SK-N-MC (cell line): ENCODE measurements at regions not wholly inside any gene's neighbourhood (a gene's known extent, or its start where the extent isn't known, plus 50 kb on each side); places are given as distances from the start of the nearest gene placed in this dataset.
"Not testable (repeated sequence)": the region's sequence is repeated elsewhere in the genome, so short reads cannot be mapped to it uniquely, and the experiment has no call there.

Source experiments
- DNase-seq: peaks from one replicate; pipeline ENCODE4 v3.0.0-alpha.2; 2011; ENCODE audit warnings: low read depth, low spot score
- H3K27ac ChIP-seq: fragments of 200-600 bp; sonication (generic); 2 replicates; pipeline ENCODE4 v1.5.1; 2016; ENCODE audit warnings: mixed run types
- H3K36me3 ChIP-seq: fragments of 200-600 bp; sonication (generic); 2 replicates; pipeline ENCODE4 v1.6.1; 2017; ENCODE audit warnings: antibody characterized with exemption, low read length, mixed read lengths; ENCODE audit not compliant: insufficient read depth
- H3K4me3 ChIP-seq: fragments of 200-600 bp; sonication (generic); 2 replicates; pipeline ENCODE4 v1.5.1; 2016
- H3K9ac ChIP-seq: fragments of 200-600 bp; sonication (generic); 2 replicates; pipeline ENCODE4 v1.8.0; 2017; ENCODE audit warnings: mixed run types, mixed read lengths; ENCODE audit not compliant: insufficient read length
- H3K9me3 ChIP-seq: fragments of 200-600 bp; sonication (generic); 2 replicates; pipeline ENCODE4 v1.6.1; 2017; ENCODE audit warnings: low read depth, mild to moderate bottlenecking, antibody characterized with exemption, low read length, moderate library complexity, mixed read lengths
- EZH2 ChIP-seq: fragments of 200-600 bp; sonication (generic); IDR thresholded peaks from one replicate; pipeline ENCODE4 v1.6.1; 2017; ENCODE audit warnings: antibody characterized with exemption
- FOXP2 ChIP-seq: optimal IDR thresholded peaks from 2 replicates; pipeline ENCODE3; 2011; ENCODE audit warnings: mild to moderate bottlenecking, moderate library complexity; ENCODE audit not compliant: insufficient read depth; ENCODE audit errors: extremely low read length, control extremely low read depth
- POLR2AphosphoS5 ChIP-seq: IDR thresholded peaks from 2 replicates; pipeline ENCODE4 v1.6.1; 2012; ENCODE audit warnings: mild to moderate bottlenecking, low read depth, low read length, borderline replicate concordance

GRCh38 chr4:115950806-115951205 is 837.4 kb upstream of the NDST4 start:
- H3K36me3 ChIP-seq = no peaks in the 10 kb centered on the region
- DNase-seq = no peak
- H3K9ac ChIP-seq = no peak overlapping the region
- no peak overlapping the region for H3K27ac ChIP-seq
- TF ChIP-seq POLR2AphosphoS5 (no peak), EZH2 (no peak), FOXP2 (no peak)
- H3K4me3 ChIP-seq = no peak overlapping the region
- no peaks in the 10 kb centered on the region for H3K9me3 ChIP-seq

GRCh38 chr4:115949974-115950743 is 836.7 kb upstream of the NDST4 start:
- not testable (repeated sequence) for H3K27ac ChIP-seq, H3K9ac ChIP-seq, H3K36me3 ChIP-seq, H3K9me3 ChIP-seq, DNase-seq, H3K4me3 ChIP-seq

DNA sequence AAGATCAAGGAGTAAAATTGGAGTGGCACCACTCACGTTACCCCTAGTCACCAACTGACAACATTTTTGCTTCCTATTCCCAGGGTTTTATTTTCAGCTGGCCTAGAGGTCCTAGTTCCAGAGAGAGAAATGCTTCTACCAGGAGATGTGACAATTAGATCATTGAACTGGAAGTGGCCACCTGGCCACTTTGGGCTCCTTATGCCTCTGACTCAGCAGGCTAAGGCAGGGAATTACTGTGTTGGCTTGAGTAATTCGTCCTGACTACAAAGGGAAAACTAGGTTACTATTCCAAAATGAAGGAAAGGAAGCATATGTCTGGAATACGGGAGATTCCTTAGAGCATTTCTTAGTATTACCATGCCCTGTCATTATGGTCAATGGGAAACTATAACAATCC is 831.6 kb upstream of the NDST4 start:
- H3K4me3 ChIP-seq = no peak overlapping the region
- TF ChIP-seq FOXP2 (no peak), EZH2 (no peak), POLR2AphosphoS5 (no peak)
- no peak overlapping the region for H3K9ac ChIP-seq
- no peak overlapping the region for H3K27ac ChIP-seq
- no peaks in the 10 kb centered on the region for H3K9me3 ChIP-seq
- DNase-seq = no peak
- H3K36me3 ChIP-seq = no peaks in the 10 kb centered on the region

GRCh38 chr4:115944146-115944905 is 830.9 kb upstream of the NDST4 start:
- no peaks in the 10 kb centered on the region for H3K9me3 ChIP-seq
- TF ChIP-seq FOXP2 = no peak
- TF ChIP-seq POLR2AphosphoS5 = no peak
- no peak for TF ChIP-seq EZH2
- no peak for DNase-seq
- no peaks in the 10 kb centered on the region for H3K36me3 ChIP-seq
- no peak overlapping the region for H3K9ac ChIP-seq
- H3K4me3 ChIP-seq = no peak overlapping the region
- H3K27ac ChIP-seq = no peak overlapping the region

- TF ChIP-seq FOXP2 (no peak), POLR2AphosphoS5 (no peak), EZH2 (no peak)
- no peaks in the 10 kb centered on the region for H3K9me3 ChIP-seq
- H3K4me3 ChIP-seq = no peak overlapping the region
These were observed 825.5 kb upstream of the NDST4 start for GRCh38 chr4:115938764-115939443.

GRCh38 chr4:115929373-115929772 is 816.0 kb upstream of the NDST4 start:
- TF ChIP-seq POLR2AphosphoS5 = no peak
- no peak for TF ChIP-seq FOXP2
- no peak for TF ChIP-seq EZH2
- Histone ChIP-seq H3K36me3 (no peaks in the 10 kb centered on the region), H3K9ac (no peak overlapping the region), H3K4me3 (no peak overlapping the region), H3K27ac (no peak overlapping the region), H3K9me3 (no peaks in the 10 kb centered on the region)
- no peak for DNase-seq

More at GRCh38 chr4:115938764-115939443, 825.5 kb upstream of the NDST4 start:
- no peak overlapping the region for H3K27ac ChIP-seq
- no peak for DNase-seq
- no peaks in the 10 kb centered on the region for H3K36me3 ChIP-seq
- no peak overlapping the region for H3K9ac ChIP-seq

DNA sequence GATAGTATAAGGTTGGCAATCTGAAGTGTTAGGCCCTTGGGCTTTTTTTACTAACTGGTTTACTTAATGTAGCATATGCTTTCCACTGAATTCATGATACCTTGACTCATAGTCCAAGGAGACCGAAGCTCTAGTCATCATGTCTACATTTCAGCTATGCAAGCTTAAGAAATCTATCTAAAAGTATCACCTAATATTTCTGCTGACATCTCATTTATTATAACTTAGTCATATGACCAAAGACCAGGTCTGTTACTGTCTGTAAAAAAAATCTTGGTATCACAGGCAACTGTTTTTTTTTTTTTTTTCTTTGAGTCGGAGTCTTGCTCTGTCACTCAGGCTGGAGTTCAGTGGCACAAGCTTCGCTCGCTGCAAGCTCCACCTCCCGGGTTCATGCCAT is 814.0 kb upstream of the NDST4 start:
- Histone ChIP-seq H3K4me3 (no peak overlapping the region), H3K36me3 (no peaks in the 10 kb centered on the region), H3K9me3 (no peaks in the 10 kb centered on the region), H3K27ac (no peak overlapping the region), H3K9ac (no peak overlapping the region)
- no peak for DNase-seq
- TF ChIP-seq POLR2AphosphoS5 (no peak), EZH2 (no peak), FOXP2 (no peak)

- no peak for TF ChIP-seq POLR2AphosphoS5
- TF ChIP-seq FOXP2 = no peak
- no peak for TF ChIP-seq EZH2
- no peaks in the 10 kb centered on the region for H3K36me3 ChIP-seq
- no peak for DNase-seq
These were observed 809.7 kb upstream of the NDST4 start for GRCh38 chr4:115923152-115923551.

More at GRCh38 chr4:115923152-115923551, 809.7 kb upstream of the NDST4 start:
- Histone ChIP-seq H3K9me3 (no peaks in the 10 kb centered on the region), H3K27ac (no peak overlapping the region), H3K4me3 (no peak overlapping the region), H3K9ac (no peak overlapping the region)
